ENCODE measurements at regions not wholly inside any gene's neighbourhood (a gene's known extent, or its start where the extent isn't known, plus 50 kb on each side); places are given as distances from the start of the nearest gene placed in this dataset.

GRCh38 chr21:21682172-21682571 lies 684.0 kb downstream of the NCAM2 start:
- no peaks in the 10 kb centered on the region for H3K27me3 Mint-ChIP-seq
- ATAC-seq (ENCODE audit: low read depth) = no peak
- H3K9me3 Mint-ChIP-seq = peaks cover 9% of the 10 kb centered on the region
- no peak for DNase-seq (ENCODE audit: low spot score in 2 of 2)
- no peaks in the 10 kb centered on the region for H3K36me3 Mint-ChIP-seq
- no peak overlapping the region for H3K4me3 Mint-ChIP-seq
- H3K4me1 Mint-ChIP-seq = no peaks in the 10 kb centered on the region
- H3K27ac Mint-ChIP-seq = no peak overlapping the region

- ATAC-seq (ENCODE audit: low read depth) (no peak), DNase-seq (ENCODE audit: low spot score in 2 of 2) (no peak)
- H3K27ac Mint-ChIP-seq = no peak overlapping the region
- peaks cover 4% of the 10 kb centered on the region for H3K9me3 Mint-ChIP-seq
- no peaks in the 10 kb centered on the region for H3K4me1 Mint-ChIP-seq
- no peaks in the 10 kb centered on the region for H3K36me3 Mint-ChIP-seq
- no peak overlapping the region for H3K4me3 Mint-ChIP-seq
- no peaks in the 10 kb centered on the region for H3K27me3 Mint-ChIP-seq
These were observed 690.7 kb downstream of the NCAM2 start for GRCh38 chr21:21688889-21689288.

GRCh38 chr21:21690068-21690665 lies 692.0 kb downstream of the NCAM2 start:
- Mint-ChIP-seq H3K4me3 (no peak overlapping the region), H3K9me3 (peaks cover 4% of the 10 kb centered on the region), H3K4me1 (no peaks in the 10 kb centered on the region), H3K27me3 (no peaks in the 10 kb centered on the region), H3K27ac (no peak overlapping the region), H3K36me3 (no peaks in the 10 kb centered on the region)
- no peak for ATAC-seq (ENCODE audit: low read depth)
- no peak for DNase-seq (ENCODE audit: low spot score in 2 of 2)

GRCh38 chr21:21712748-21713520 lies 714.7 kb downstream of the NCAM2 start:
- no peaks in the 10 kb centered on the region for H3K4me1 Mint-ChIP-seq

GRCh38 chr21:21713651-21714180 lies 715.5 kb downstream of the NCAM2 start:
- ATAC-seq (ENCODE audit: low read depth) (no peak), DNase-seq (ENCODE audit: low spot score in 2 of 2) (no peak)
- no peaks in the 10 kb centered on the region for H3K4me1 Mint-ChIP-seq
- peaks cover 3% of the 10 kb centered on the region for H3K9me3 Mint-ChIP-seq
- no peaks in the 10 kb centered on the region for H3K27me3 Mint-ChIP-seq
- no peak overlapping the region for H3K4me3 Mint-ChIP-seq
- H3K27ac Mint-ChIP-seq = no peak overlapping the region
- H3K36me3 Mint-ChIP-seq = no peaks in the 10 kb centered on the region

More at GRCh38 chr21:21712748-21713520, 714.7 kb downstream of the NCAM2 start:
- H3K4me3 Mint-ChIP-seq = no peak overlapping the region
- H3K27me3 Mint-ChIP-seq = no peaks in the 10 kb centered on the region
- no peak for DNase-seq (ENCODE audit: low spot score in 2 of 2)
- ATAC-seq (ENCODE audit: low read depth) = no peak
- peaks cover 4% of the 10 kb centered on the region for H3K9me3 Mint-ChIP-seq
- no peak overlapping the region for H3K27ac Mint-ChIP-seq
- H3K36me3 Mint-ChIP-seq = no peaks in the 10 kb centered on the region

- no peak overlapping the region for H3K4me3 Mint-ChIP-seq
- H3K4me1 Mint-ChIP-seq = no peaks in the 10 kb centered on the region
- no peak for ATAC-seq (ENCODE audit: low read depth)
- H3K36me3 Mint-ChIP-seq = no peaks in the 10 kb centered on the region
- no peak overlapping the region for H3K27ac Mint-ChIP-seq
- H3K27me3 Mint-ChIP-seq = no peaks in the 10 kb centered on the region
- no peak for DNase-seq (ENCODE audit: low spot score in 2 of 2)
- peaks cover 4% of the 10 kb centered on the region for H3K9me3 Mint-ChIP-seq
These were observed 716.2 kb downstream of the NCAM2 start for GRCh38 chr21:21714426-21714825.

GRCh38 chr21:21715266-21715969 lies 717.2 kb downstream of the NCAM2 start:
- DNase-seq (ENCODE audit: low spot score in 2 of 2) (no peak), ATAC-seq (ENCODE audit: low read depth) (no peak)
- no peak overlapping the region for H3K4me3 Mint-ChIP-seq
- no peaks in the 10 kb centered on the region for H3K4me1 Mint-ChIP-seq
- no peaks in the 10 kb centered on the region for H3K36me3 Mint-ChIP-seq
- H3K27ac Mint-ChIP-seq = no peak overlapping the region
- H3K9me3 Mint-ChIP-seq = peaks cover 5% of the 10 kb centered on the region
- no peaks in the 10 kb centered on the region for H3K27me3 Mint-ChIP-seq

- Mint-ChIP-seq H3K36me3 (no peaks in the 10 kb centered on the region), H3K27ac (no peak overlapping the region), H3K4me1 (no peaks in the 10 kb centered on the region), H3K27me3 (no peaks in the 10 kb centered on the region), H3K4me3 (no peak overlapping the region), H3K9me3 (peaks cover 6% of the 10 kb centered on the region)
- ATAC-seq (ENCODE audit: low read depth) (no peak), DNase-seq (ENCODE audit: low spot score in 2 of 2) (no peak)
These were observed 724.5 kb downstream of the NCAM2 start for GRCh38 chr21:21722731-21723130.

GRCh38 chr21:21730512-21730911 lies 732.3 kb downstream of the NCAM2 start:
- ATAC-seq (ENCODE audit: low read depth) (no peak), DNase-seq (ENCODE audit: low spot score in 2 of 2) (no peak)
- Mint-ChIP-seq H3K27me3 (no peaks in the 10 kb centered on the region), H3K36me3 (no peaks in the 10 kb centered on the region), H3K9me3 (peaks cover 3% of the 10 kb centered on the region), H3K4me3 (no peak overlapping the region), H3K4me1 (no peaks in the 10 kb centered on the region), H3K27ac (no peak overlapping the region)

- Mint-ChIP-seq H3K4me3 (no peak overlapping the region), H3K27me3 (no peaks in the 10 kb centered on the region), H3K27ac (no peak overlapping the region), H3K4me1 (no peaks in the 10 kb centered on the region), H3K9me3 (peaks cover 3% of the 10 kb centered on the region), H3K36me3 (no peaks in the 10 kb centered on the region)
- DNase-seq (ENCODE audit: low spot score in 2 of 2) (no peak), ATAC-seq (ENCODE audit: low read depth) (no peak)
These were observed 733.4 kb downstream of the NCAM2 start for GRCh38 chr21:21731626-21732025.

GRCh38 chr21:21734088-21734487 lies 735.9 kb downstream of the NCAM2 start:
- Mint-ChIP-seq H3K4me1 (no peaks in the 10 kb centered on the region), H3K9me3 (no peaks in the 10 kb centered on the region), H3K27ac (no peak overlapping the region), H3K36me3 (no peaks in the 10 kb centered on the region), H3K27me3 (no peaks in the 10 kb centered on the region), H3K4me3 (no peak overlapping the region)
- no peak for ATAC-seq (ENCODE audit: low read depth)
- no peak for DNase-seq (ENCODE audit: low spot score in 2 of 2)

- no peaks in the 10 kb centered on the region for H3K36me3 Mint-ChIP-seq
- no peaks in the 10 kb centered on the region for H3K4me1 Mint-ChIP-seq
- no peak for ATAC-seq (ENCODE audit: low read depth)
- H3K9me3 Mint-ChIP-seq = no peaks in the 10 kb centered on the region
- H3K27me3 Mint-ChIP-seq = no peaks in the 10 kb centered on the region
- no peak overlapping the region for H3K27ac Mint-ChIP-seq
- no peak for DNase-seq (ENCODE audit: low spot score in 2 of 2)
- H3K4me3 Mint-ChIP-seq = no peak overlapping the region
These were observed 739.0 kb downstream of the NCAM2 start for GRCh38 chr21:21737186-21737585.

GRCh38 chr21:21740207-21740606 lies 742.0 kb downstream of the NCAM2 start:
- Mint-ChIP-seq H3K4me3 (no peak overlapping the region), H3K27me3 (no peaks in the 10 kb centered on the region), H3K9me3 (peaks cover 3% of the 10 kb centered on the region), H3K36me3 (no peaks in the 10 kb centered on the region), H3K4me1 (no peaks in the 10 kb centered on the region), H3K27ac (no peak overlapping the region)
- DNase-seq (ENCODE audit: low spot score in 2 of 2) = no peak
- no peak for ATAC-seq (ENCODE audit: low read depth)

GRCh38 chr21:21750124-21750825 lies 752.1 kb downstream of the NCAM2 start:
- no peaks in the 10 kb centered on the region for H3K4me1 Mint-ChIP-seq
- ATAC-seq (ENCODE audit: low read depth) (no peak), DNase-seq (ENCODE audit: low spot score in 2 of 2) (no peak)
- peaks cover 3% of the 10 kb centered on the region for H3K9me3 Mint-ChIP-seq
- H3K27ac Mint-ChIP-seq = no peak overlapping the region
- H3K27me3 Mint-ChIP-seq = no peaks in the 10 kb centered on the region
- H3K36me3 Mint-ChIP-seq = no peaks in the 10 kb centered on the region
- H3K4me3 Mint-ChIP-seq = no peak overlapping the region
